Adrenal gland (tissue), 9 donors: ENCODE measurements at regions not wholly inside any gene's neighbourhood (a gene's known extent, or its start where the extent isn't known, plus 50 kb on each side); places are given as distances from the start of the nearest gene placed in this dataset.
"Not testable (repeated sequence)": the region's sequence is repeated elsewhere in the genome, so short reads cannot be mapped to it uniquely, and the experiment has no call there.

Experiments
- DNase-seq, 7 donors: peaks; one replicate each; pipeline ENCODE4 v3.0.0-alpha.2; 2019 to 2020
- H3K27ac ChIP-seq, 5 donors: fragments of 200-600 bp; sonication (generic) in 4 of 5; 1 replicate in 3 of 5; 2 replicates in 2 of 5; pipeline versions ENCODE4 v1.5.1 to v1.8.0; 2016 to 2020; ENCODE audit warnings: mild to moderate bottlenecking in 1 of 5
- H3K27me3 ChIP-seq: fragments of 200-600 bp; 2 replicates; pipeline ENCODE4 v1.8.0; 2021
- H3K36me3 ChIP-seq, 2 donors: fragments of 200-600 bp; replicated peaks in 1 of 2; 1 replicate in 1 of 2; 2 replicates in 1 of 2; pipeline versions ENCODE4 v1.5.1 to v1.8.0; 2018 to 2022
- H3K4me1 ChIP-seq, 2 donors: fragments of 200-600 bp; replicated peaks in 1 of 2; 1 replicate in 1 of 2; 2 replicates in 1 of 2; pipeline versions ENCODE4 v1.5.1 to v1.8.0; 2018 to 2021
- H3K4me3 ChIP-seq, 4 donors: fragments of 200-600 bp; sonication (generic) in 3 of 4; one replicate each; pipeline ENCODE4 v1.5.1; 2016 to 2018
- H3K9me3 ChIP-seq, 3 donors: fragments of 200-600 bp; sonication (generic) in 1 of 3; replicated peaks in 1 of 3; 1 replicate in 2 of 3; 2 replicates in 1 of 3; pipeline versions ENCODE4 v1.5.1 to v1.8.0; 2016 to 2021
- CTCF ChIP-seq, 6 experiments: fragments of 450-650 bp in 4 of 6; fragments of 200-600 bp in 2 of 6; sonication (generic) in 1 of 6; IDR thresholded peaks; 1 replicate in 5 of 6; 2 replicates in 1 of 6; pipeline versions ENCODE4 v1.5.1 to v1.8.0; 2016 to 2021; ENCODE audit warnings: antibody characterized with exemption in 6 of 6, mild to moderate bottlenecking in 2 of 6, moderate library complexity in 1 of 6
- POLR2A ChIP-seq, 2 donors: fragments of 450-650 bp; IDR thresholded peaks; one replicate each; pipeline ENCODE4 v1.6.1; 2017; ENCODE audit warnings: antibody characterized with exemption in 2 of 2, mild to moderate bottlenecking in 2 of 2, moderate library complexity in 1 of 2
- WGBS, 4 donors: extraction: QIAGEN DNeasy Blood & Tissue Kit in 2 of 4; methylation state at CpG; one replicate each; pipeline versions ENCODE4 v1.1.5 to v1.1.7; 2013 to 2017; 5-methylcytosine and 5-hydroxymethylcytosine counted together
- intact Hi-C, 2 donors: fragments of 100-400 bp; cut with DNase I; formaldehyde crosslinking; loops; one replicate each; pipeline versions ENCODE4 v1.14.1 to v1.15.0; 2022 to 2023
- donor health status: healthy with polysubstance abuse.
- donor health status: Bipolar disorder and iron deficiency.
- donor health status: DM: yes; HTN: yes; CAD: no.
- donor health status: DM: no; HTN: no; CAD: no.
- donor health status: DM: no; HTN: no; CAD: no.

- Histone ChIP-seq H3K4me3 (no peak overlapping the region), H3K36me3 (no peaks in the 10 kb centered on the region), H3K27me3 (no peaks in the 10 kb centered on the region), H3K27ac (no peak overlapping the region), H3K4me1 (no peaks in the 10 kb centered on the region), H3K9me3 (no peaks in the 10 kb centered on the region)
- no peak for DNase-seq
- intact Hi-C loops, result no loop called here
- TF ChIP-seq POLR2A (IDR thresholded peaks at IDR 0.05) (no peak), CTCF (IDR thresholded peaks at IDR 0.05) (no peak)
- WGBS, 4 donors, result 74 to 83% (median 76%) methylated on average over 16 to 17 of the region's 17 CpGs
Measured at GRCh38 chr16:26985100-26986065, 81.3 kb upstream of the C16orf82 start.

- Histone ChIP-seq H3K27ac (no peak overlapping the region), H3K4me1 (no peaks in the 10 kb centered on the region), H3K4me3 (no peak overlapping the region), H3K9me3 (no peaks in the 10 kb centered on the region), H3K36me3 (no peaks in the 10 kb centered on the region), H3K27me3 (no peaks in the 10 kb centered on the region)
- TF ChIP-seq CTCF (IDR thresholded peaks at IDR 0.05) (no peak), POLR2A (IDR thresholded peaks at IDR 0.05) (no peak)
- 46 to 53% (median 48%) methylated on average over 7 of the region's 7 CpGs for WGBS, 4 donors
- intact Hi-C loops, result no loop called here
- no peak for DNase-seq
Measured at GRCh38 chr16:26987597-26988010, 79.1 kb upstream of the C16orf82 start.

- DNase-seq, result no peak
- no peaks in the 10 kb centered on the region for H3K27me3 ChIP-seq
- TF ChIP-seq CTCF (IDR thresholded peaks at IDR 0.05) (no peak), POLR2A (IDR thresholded peaks at IDR 0.05) (no peak)
- H3K27ac ChIP-seq, result no peak overlapping the region
- no peaks in the 10 kb centered on the region for H3K36me3 ChIP-seq
- H3K4me1 ChIP-seq, result peaks cover 3 to 4% of the 10 kb centered on the region in 2 donors
- intact Hi-C loops, result no loop called here
- H3K4me3 ChIP-seq, result no peak overlapping the region
- WGBS, 4 donors, result 71 to 91% (median 77%) methylated on average over 5 of the region's 5 CpGs
- no peaks in the 10 kb centered on the region for H3K9me3 ChIP-seq
Measured at GRCh38 chr16:26988186-26988585, 78.5 kb upstream of the C16orf82 start.

- WGBS, 4 donors, result 93 to 97% (median 95%) methylated on average over 5 of the region's 5 CpGs
- H3K27ac ChIP-seq, H3K4me1 ChIP-seq, intact Hi-C loops, H3K9me3 ChIP-seq, DNase-seq, H3K36me3 ChIP-seq, H3K27me3 ChIP-seq, H3K4me3 ChIP-seq: not testable (repeated sequence)
Measured at GRCh38 chr16:26990384-26991120, 76.2 kb upstream of the C16orf82 start.
